BJ (cell line): ENCODE measurements at regions not wholly inside any gene's neighbourhood (a gene's known extent, or its start where the extent isn't known, plus 50 kb on each side); places are given as distances from the start of the nearest gene placed in this dataset.
"Not testable (repeated sequence)": the region's sequence is repeated elsewhere in the genome, so short reads cannot be mapped to it uniquely, and the experiment has no call there.

Source experiments
- CTCF ChIA-PET: fragments of 350-600 bp; formaldehyde crosslinking; extraction: SDS; loops from one replicate; lab custom pipeline; 2021; ENCODE audit warnings: antibody characterized with exemption, inconsistent platforms; lab: Yijun Ruan, JAX
- POLR2A ChIA-PET: fragments of 300-600 bp; sonication (Branson Sonifier 250); formaldehyde crosslinking; extraction: SDS; loops from one replicate; lab custom pipeline; 2021; ENCODE audit warnings: antibody characterized with exemption; lab: Charles Lee
- DNase-seq: peaks from one replicate; pipeline ENCODE4 v3.0.0-alpha.2; 2011; ENCODE audit warnings: low read depth
- H3K27me3 ChIP-seq: 2 replicates; pipeline ENCODE4 v1.6.0; 2011; ENCODE audit warnings: low read length; ENCODE audit not compliant: control insufficient read depth, insufficient read depth
- H3K36me3 ChIP-seq: 2 replicates; pipeline ENCODE4 v1.5.1; 2011; ENCODE audit warnings: low read length; ENCODE audit not compliant: control insufficient read depth, insufficient read depth
- H3K4me3 ChIP-seq: 2 replicates; pipeline ENCODE4 v1.5.1; 2011; ENCODE audit warnings: low read depth, mild to moderate bottlenecking, control low read depth, low read length
- CTCF ChIP-seq: IDR thresholded peaks from 2 replicates; pipeline ENCODE4 v1.5.1; 2011; ENCODE audit warnings: low read depth, mild to moderate bottlenecking, control low read depth, inconsistent platforms, low read length, moderate library complexity; ENCODE audit not compliant: insufficient read depth

- Histone ChIP-seq H3K36me3 (no peaks in the 10 kb centered on the region), H3K27me3 (no peaks in the 10 kb centered on the region), H3K4me3 (no peak overlapping the region)
- POLR2A ChIA-PET = no interaction called here
- no peak for TF ChIP-seq CTCF
- DNase-seq = no peak
- CTCF ChIA-PET = no interaction called here
These were observed 776.2 kb downstream of the RNF144A start for GRCh38 chr2:7693246-7694075.

GRCh38 chr2:7694076-7694985, 777.1 kb downstream of the RNF144A start:
- Histone ChIP-seq H3K36me3 (no peaks in the 10 kb centered on the region), H3K4me3 (no peak overlapping the region), H3K27me3 (no peaks in the 10 kb centered on the region)
- ChIA-PET POLR2A (no interaction called here), CTCF (no interaction called here)
- no peak for DNase-seq
- no peak for TF ChIP-seq CTCF

- DNase-seq, POLR2A ChIA-PET, CTCF ChIA-PET, H3K27me3 ChIP-seq, H3K4me3 ChIP-seq, H3K36me3 ChIP-seq: not testable (repeated sequence)
These were observed 779.3 kb downstream of the RNF144A start for GRCh38 chr2:7696556-7696955.

GRCh38 chr2:7697052-7697451, 779.8 kb downstream of the RNF144A start:
- no peak for TF ChIP-seq CTCF
- H3K36me3 ChIP-seq = no peaks in the 10 kb centered on the region
- ChIA-PET POLR2A (no interaction called here), CTCF (no interaction called here)
- DNase-seq = no peak
- H3K27me3 ChIP-seq = no peaks in the 10 kb centered on the region
- no peak overlapping the region for H3K4me3 ChIP-seq

- ChIA-PET POLR2A (no interaction called here), CTCF (no interaction called here)
- DNase-seq = no peak
- H3K27me3 ChIP-seq = no peaks in the 10 kb centered on the region
- H3K4me3 ChIP-seq = no peak overlapping the region
- no peak for TF ChIP-seq CTCF
- no peaks in the 10 kb centered on the region for H3K36me3 ChIP-seq
These were observed 784.6 kb downstream of the RNF144A start for GRCh38 chr2:7701791-7702190.
